Neuronal stem cell (in vitro differentiated cells): ENCODE measurements at regions not wholly inside any gene's neighbourhood (a gene's known extent, or its start where the extent isn't known, plus 50 kb on each side); places are given as distances from the start of the nearest gene placed in this dataset.

ENCODE experiments used
- DNase-seq: peaks from one replicate; pipeline ENCODE4 v3.0.0-alpha.2; 2013; ENCODE audit warnings: low spot score
- H2AFZ ChIP-seq: one replicate; pipeline ENCODE4 v1.6.1; 2013; ENCODE audit warnings: mild to moderate bottlenecking, low read length, inconsistent platforms
- H2AK5ac ChIP-seq: 2 replicates; pipeline ENCODE4 v1.6.1; 2013; ENCODE audit warnings: low read depth, mild to moderate bottlenecking, inconsistent platforms, low read length, moderate library complexity, mixed read lengths
- H2BK120ac ChIP-seq: 2 replicates; pipeline ENCODE4 v1.6.1; 2013; ENCODE audit warnings: low read depth, mild to moderate bottlenecking, inconsistent platforms, low read length, moderate library complexity, mixed read lengths
- H2BK12ac ChIP-seq: one replicate; pipeline ENCODE4 v1.6.1; 2013; ENCODE audit warnings: low read length, inconsistent platforms
- H2BK15ac ChIP-seq: 2 replicates; pipeline ENCODE4 v1.6.1; 2013; ENCODE audit warnings: mild to moderate bottlenecking, low read length, inconsistent platforms, mixed read lengths
- H2BK5ac ChIP-seq: one replicate; pipeline ENCODE4 v1.6.1; 2013; ENCODE audit warnings: inconsistent platforms, mild to moderate bottlenecking, low read length, moderate library complexity
- H3K14ac ChIP-seq: one replicate; pipeline ENCODE4 v1.6.1; 2013; ENCODE audit warnings: low read length, inconsistent platforms
- H3K18ac ChIP-seq: 2 replicates; pipeline ENCODE4 v1.6.1; 2013; ENCODE audit warnings: low read length, inconsistent platforms
- H3K23ac ChIP-seq: 2 replicates; pipeline ENCODE4 v1.6.1; 2013; ENCODE audit warnings: low read depth, mild to moderate bottlenecking, mixed read lengths, low read length, inconsistent platforms; ENCODE audit not compliant: poor library complexity
- H3K27ac ChIP-seq: replicated peaks from 3 replicates; pipeline ENCODE4 v1.5.1; 2013; ENCODE audit warnings: low read length, inconsistent platforms
- H3K27me3 ChIP-seq, 3 experiments: 2 replicates each; pipeline ENCODE4 v1.6.1; 2013; ENCODE audit warnings: low read length in 3 of 3, mild to moderate bottlenecking in 2 of 3, inconsistent platforms in 1 of 3, low read depth in 1 of 3, mixed read lengths in 1 of 3, moderate library complexity in 1 of 3; ENCODE audit not compliant: control insufficient read depth in 3 of 3, insufficient read depth in 3 of 3
- H3K36me3 ChIP-seq, 2 donors: replicated peaks in 1 of 2; 2 replicates each; pipeline ENCODE4 v1.6.1; 2013; ENCODE audit warnings: low read length in 2 of 2; ENCODE audit not compliant: control insufficient read depth in 2 of 2, insufficient read depth in 2 of 2
- H3K4ac ChIP-seq: 2 replicates; pipeline ENCODE4 v1.6.1; 2013; ENCODE audit warnings: inconsistent platforms, mild to moderate bottlenecking, low read length, moderate library complexity
- H3K4me1 ChIP-seq, 2 donors: 1 replicate in 1 of 2; 2 replicates in 1 of 2; pipeline ENCODE4 v1.6.1; 2013; ENCODE audit warnings: low read length in 2 of 2, low read depth in 1 of 2; ENCODE audit not compliant: control insufficient read depth in 2 of 2, insufficient read depth in 1 of 2
- H3K4me2 ChIP-seq: one replicate; pipeline ENCODE4 v1.6.1; 2013; ENCODE audit warnings: mild to moderate bottlenecking, low read length, inconsistent platforms; ENCODE audit not compliant: insufficient read depth, poor library complexity, severe bottlenecking
- H3K4me3 ChIP-seq, 2 donors: 2 replicates each; pipeline ENCODE4 v1.5.1; 2013; ENCODE audit warnings: low read length in 2 of 2, mild to moderate bottlenecking in 2 of 2, inconsistent platforms in 1 of 2, moderate library complexity in 1 of 2
- H3K79me1 ChIP-seq: one replicate; pipeline ENCODE4 v1.6.1; 2013; ENCODE audit warnings: low read depth, mild to moderate bottlenecking, inconsistent platforms, low read length, moderate library complexity
- H3K9ac ChIP-seq: one replicate; pipeline ENCODE4 v1.6.1; 2013; ENCODE audit warnings: mild to moderate bottlenecking, low read depth, low read length, inconsistent platforms; ENCODE audit not compliant: poor library complexity
- H3K9me3 ChIP-seq, 2 donors: replicated peaks in 1 of 2; 2 replicates each; pipeline versions ENCODE3 to v1.6.1; 2013; ENCODE audit warnings: low read length in 2 of 2, mild to moderate bottlenecking in 2 of 2, inconsistent platforms in 1 of 2, low read depth in 1 of 2, mixed read lengths in 1 of 2, moderate library complexity in 1 of 2; ENCODE audit not compliant: control insufficient read depth in 2 of 2, insufficient read depth in 1 of 2
- H4K8ac ChIP-seq: one replicate; pipeline ENCODE4 v1.6.1; 2013; ENCODE audit warnings: low read depth, mild to moderate bottlenecking, inconsistent platforms, low read length, moderate library complexity
- H4K91ac ChIP-seq: one replicate; pipeline ENCODE4 v1.6.1; 2013; ENCODE audit warnings: low read length, low read depth, mild to moderate bottlenecking, inconsistent platforms; ENCODE audit not compliant: poor library complexity
- WGBS, 2 donors: extraction: QIAGEN DNeasy Blood & Tissue Kit; methylation state at CpG; one replicate each; pipeline ENCODE4 v1.1.7; 2013; ENCODE audit warnings: missing lambda C conversion rate in 2 of 2, mixed read lengths in 1 of 2; ENCODE audit not compliant: insufficient read length in 2 of 2, insufficient replicate concordance in 1 of 2; ENCODE audit errors: extremely low coverage in 2 of 2; 5-methylcytosine and 5-hydroxymethylcytosine counted together

DNA sequence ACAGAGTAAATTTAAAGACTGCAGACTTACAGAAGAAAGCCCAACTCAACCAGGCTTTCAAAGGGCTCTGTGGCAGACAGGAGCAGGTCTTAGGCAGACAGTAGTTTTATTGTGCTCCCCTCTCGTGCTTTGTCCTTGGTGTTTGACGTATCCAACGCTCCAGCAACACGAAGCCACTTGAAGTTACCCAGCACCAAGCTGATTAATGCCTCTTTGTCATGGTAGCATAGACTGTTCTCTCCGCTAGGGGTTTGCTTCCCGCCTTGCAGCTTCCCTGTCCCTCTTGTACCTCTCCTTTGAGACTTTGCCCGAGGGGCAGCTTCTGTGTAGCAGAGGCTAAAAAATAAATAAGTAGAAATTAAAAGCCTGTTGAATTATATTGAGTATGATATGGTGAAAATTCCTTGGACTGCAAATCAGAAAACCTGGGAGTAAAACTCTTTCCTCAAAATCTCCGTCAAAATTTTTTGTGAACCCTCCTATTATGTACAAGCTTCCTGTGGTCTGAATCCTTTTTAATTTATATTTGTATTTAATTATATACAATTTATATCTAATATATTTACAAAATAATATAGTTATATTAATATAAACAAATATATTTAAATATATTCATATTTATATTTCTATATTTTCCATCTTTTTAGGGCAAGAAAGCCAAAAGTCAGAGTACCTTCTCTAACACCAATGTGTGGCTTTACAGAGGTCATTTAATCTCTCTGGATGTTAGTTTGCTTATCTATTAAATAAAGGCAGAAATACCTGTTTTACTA is 405.4 kb downstream of the DMAC1 start:
- no peak overlapping the region for H3K18ac ChIP-seq
- H4K91ac ChIP-seq, result no peak overlapping the region
- peaks cover 0 to 1% of the 10 kb centered on the region in 2 donors for H3K4me1 ChIP-seq
- no peak overlapping the region for H2AK5ac ChIP-seq
- H3K14ac ChIP-seq, result no peak overlapping the region
- no peaks in the 10 kb centered on the region for H3K79me1 ChIP-seq
- H2BK120ac ChIP-seq, result no peak overlapping the region
- no peak overlapping the region for H3K4ac ChIP-seq
- H2BK5ac ChIP-seq, result no peak overlapping the region
- DNase-seq, result peak; percentile 14
- no peak overlapping the region for H2BK15ac ChIP-seq
- H3K4me3 ChIP-seq, result no peak overlapping the region
- no peak overlapping the region for H3K27ac ChIP-seq
- H4K8ac ChIP-seq, result no peak overlapping the region
- WGBS, 2 donors, result no CpG with 5 or more reads among the region's 8 CpGs
- H3K23ac ChIP-seq, result no peak overlapping the region
- H3K4me2 ChIP-seq, result no peak overlapping the region
- no peak overlapping the region for H2BK12ac ChIP-seq
- no peaks in the 10 kb centered on the region for H3K36me3 ChIP-seq
- H3K9ac ChIP-seq, result no peak overlapping the region
- H2AFZ ChIP-seq, result no peak overlapping the region
- H3K27me3 ChIP-seq, result no peaks in the 10 kb centered on the region
- no peaks in the 10 kb centered on the region for H3K9me3 ChIP-seq

DNA sequence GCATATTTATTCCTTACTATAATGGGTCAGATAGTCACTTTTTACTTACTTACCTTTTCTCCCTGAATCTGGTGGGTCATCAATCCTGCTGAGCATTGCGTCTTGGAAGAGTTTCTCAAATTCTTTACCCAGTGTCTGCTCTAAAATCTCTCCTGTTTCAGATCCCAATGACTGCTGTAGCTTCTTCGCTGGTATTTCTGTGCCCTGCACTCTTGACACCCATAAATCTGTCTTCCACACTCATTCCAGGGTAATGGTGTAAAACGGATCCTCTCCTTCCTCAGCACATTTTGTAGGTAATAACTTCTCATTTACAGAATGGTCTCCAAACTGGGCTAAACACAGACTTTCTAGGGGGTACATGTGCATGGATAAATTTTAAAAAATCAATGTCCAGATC is 407.4 kb downstream of the DMAC1 start:
- WGBS, 2 donors, result no CpG with 5 or more reads among the region's 3 CpGs
- Histone ChIP-seq H3K4me2 (no peak overlapping the region), H3K18ac (no peak overlapping the region)

DNA sequence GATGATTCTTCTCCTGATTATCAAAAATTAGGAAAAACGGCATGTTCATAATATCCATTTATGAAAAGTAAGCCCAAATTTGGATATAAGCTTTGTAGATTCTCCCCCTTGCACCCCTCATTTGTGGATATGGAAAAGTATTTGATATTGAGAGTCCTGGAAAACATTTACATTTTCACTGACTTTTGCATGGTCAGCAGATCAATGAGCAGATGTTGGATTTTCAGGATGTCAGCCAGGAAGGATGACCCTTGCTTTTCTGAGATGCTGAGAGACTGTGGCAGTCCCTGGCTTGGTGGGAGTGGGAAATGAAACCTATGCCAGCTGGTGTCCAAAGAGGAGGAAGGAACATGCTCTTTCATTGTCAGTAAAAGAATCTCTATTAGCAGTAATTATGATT is 410.8 kb downstream of the DMAC1 start:
- no peak overlapping the region for H3K4me3 ChIP-seq
- H3K23ac ChIP-seq, result no peak overlapping the region
- H3K9ac ChIP-seq, result no peak overlapping the region
- H3K4me1 ChIP-seq, result no peaks in the 10 kb centered on the region
- H2BK15ac ChIP-seq, result no peak overlapping the region
- WGBS, 2 donors, result no CpG with 5 or more reads among the region's 1 CpG
- no peak overlapping the region for H2AFZ ChIP-seq
- H4K91ac ChIP-seq, result no peak overlapping the region
- H3K79me1 ChIP-seq, result no peaks in the 10 kb centered on the region
- H3K27me3 ChIP-seq, result no peaks in the 10 kb centered on the region
- no peak overlapping the region for H4K8ac ChIP-seq
- H3K36me3 ChIP-seq, result no peaks in the 10 kb centered on the region
- H2AK5ac ChIP-seq, result no peak overlapping the region
- no peak overlapping the region for H3K4me2 ChIP-seq
- no peak for DNase-seq
- no peak overlapping the region for H3K27ac ChIP-seq
- H2BK120ac ChIP-seq, result no peak overlapping the region
- no peak overlapping the region for H3K18ac ChIP-seq
- H3K9me3 ChIP-seq, result no peaks in the 10 kb centered on the region
- no peak overlapping the region for H2BK12ac ChIP-seq
- no peak overlapping the region for H3K4ac ChIP-seq
- H3K14ac ChIP-seq, result no peak overlapping the region
- H2BK5ac ChIP-seq, result no peak overlapping the region

More for the DNA sequence above, 407.4 kb downstream of the DMAC1 start:
- Histone ChIP-seq H3K4me1 (peaks cover 0 to 1% of the 10 kb centered on the region in 2 donors), H4K91ac (no peak overlapping the region), H2BK12ac (no peak overlapping the region), H3K4me3 (no peak overlapping the region), H3K23ac (no peak overlapping the region), H3K9ac (no peak overlapping the region), H3K9me3 (no peaks in the 10 kb centered on the region), H3K36me3 (no peaks in the 10 kb centered on the region), H4K8ac (no peak overlapping the region), H2BK5ac (no peak overlapping the region), H3K4ac (no peak overlapping the region), H2BK120ac (no peak overlapping the region), H3K14ac (no peak overlapping the region), H2BK15ac (no peak overlapping the region), H3K27me3 (no peaks in the 10 kb centered on the region), H2AFZ (no peak overlapping the region), H3K27ac (no peak overlapping the region), H3K79me1 (no peaks in the 10 kb centered on the region), H2AK5ac (no peak overlapping the region)
- DNase-seq, result no peak

DNA sequence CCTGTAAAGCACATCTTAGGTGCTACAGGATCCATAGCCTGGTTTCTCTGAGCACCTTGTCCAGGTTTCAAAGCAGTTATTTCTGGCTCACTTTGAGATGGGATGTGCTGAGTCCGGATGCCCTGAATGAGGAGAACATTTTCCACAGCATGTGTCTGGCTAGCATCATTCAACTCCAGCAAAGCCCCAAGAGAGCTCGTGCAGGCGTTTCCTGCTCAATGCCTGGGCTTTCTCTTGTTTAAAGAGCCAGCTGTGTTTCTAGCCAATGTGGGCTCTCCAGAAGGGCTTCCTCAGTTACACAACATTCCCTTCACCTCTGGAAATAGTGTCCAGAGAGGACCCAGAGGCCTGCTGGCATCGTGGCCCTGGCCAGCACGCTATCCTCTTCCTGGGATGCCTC is 411.7 kb downstream of the DMAC1 start:
- Histone ChIP-seq H3K79me1 (no peaks in the 10 kb centered on the region), H3K4me3 (no peak overlapping the region), H3K4me1 (no peaks in the 10 kb centered on the region), H3K27me3 (no peaks in the 10 kb centered on the region), H3K9ac (no peak overlapping the region), H3K18ac (no peak overlapping the region), H4K91ac (no peak overlapping the region), H3K36me3 (no peaks in the 10 kb centered on the region), H3K9me3 (no peaks in the 10 kb centered on the region), H2BK12ac (no peak overlapping the region), H3K14ac (no peak overlapping the region), H3K4ac (no peak overlapping the region), H4K8ac (no peak overlapping the region), H2AK5ac (no peak overlapping the region), H2BK120ac (no peak overlapping the region), H3K23ac (no peak overlapping the region), H3K27ac (no peak overlapping the region), H2BK15ac (no peak overlapping the region), H2AFZ (no peak overlapping the region), H3K4me2 (no peak overlapping the region), H2BK5ac (no peak overlapping the region)
- no peak for DNase-seq
- WGBS, 2 donors, result no CpG with 5 or more reads among the region's 5 CpGs
